ENCODE measurements at regions not wholly inside any gene's neighbourhood (a gene's known extent, or its start where the extent isn't known, plus 50 kb on each side); places are given as distances from the start of the nearest gene placed in this dataset.

DNA sequence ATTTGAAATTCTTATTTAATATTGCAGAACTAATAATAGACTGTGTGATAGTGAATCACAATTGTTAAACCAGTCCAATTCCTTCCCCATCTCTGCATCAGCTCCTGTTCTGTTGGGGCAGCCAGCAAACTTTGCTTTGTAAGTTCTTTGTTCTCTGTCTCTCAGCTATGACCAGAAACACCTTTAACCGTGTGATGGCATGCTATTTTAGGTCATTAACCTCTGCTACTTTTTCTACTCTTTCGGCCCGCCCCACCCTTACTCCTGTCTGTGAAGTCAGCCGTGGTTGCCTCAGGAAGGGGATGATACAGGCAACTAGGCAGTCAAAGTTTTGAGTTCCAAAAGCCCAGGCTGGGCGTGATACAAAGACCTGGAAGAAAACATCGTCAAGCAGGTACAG, 51.3 kb upstream of the EGFL6 start:
- H3K27ac ChIP-seq: no peak overlapping the region
- TF ChIP-seq, protein P1, sequence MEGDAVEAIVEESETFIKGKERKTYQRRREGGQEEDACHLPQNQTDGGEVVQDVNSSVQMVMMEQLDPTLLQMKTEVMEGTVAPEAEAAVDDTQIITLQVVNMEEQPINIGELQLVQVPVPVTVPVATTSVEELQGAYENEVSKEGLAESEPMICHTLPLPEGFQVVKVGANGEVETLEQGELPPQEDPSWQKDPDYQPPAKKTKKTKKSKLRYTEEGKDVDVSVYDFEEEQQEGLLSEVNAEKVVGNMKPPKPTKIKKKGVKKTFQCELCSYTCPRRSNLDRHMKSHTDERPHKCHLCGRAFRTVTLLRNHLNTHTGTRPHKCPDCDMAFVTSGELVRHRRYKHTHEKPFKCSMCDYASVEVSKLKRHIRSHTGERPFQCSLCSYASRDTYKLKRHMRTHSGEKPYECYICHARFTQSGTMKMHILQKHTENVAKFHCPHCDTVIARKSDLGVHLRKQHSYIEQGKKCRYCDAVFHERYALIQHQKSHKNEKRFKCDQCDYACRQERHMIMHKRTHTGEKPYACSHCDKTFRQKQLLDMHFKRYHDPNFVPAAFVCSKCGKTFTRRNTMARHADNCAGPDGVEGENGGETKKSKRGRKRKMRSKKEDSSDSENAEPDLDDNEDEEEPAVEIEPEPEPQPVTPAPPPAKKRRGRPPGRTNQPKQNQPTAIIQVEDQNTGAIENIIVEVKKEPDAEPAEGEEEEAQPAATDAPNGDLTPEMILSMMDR (conservative IDR thresholded peaks at IDR 0.05): no peak

DNA sequence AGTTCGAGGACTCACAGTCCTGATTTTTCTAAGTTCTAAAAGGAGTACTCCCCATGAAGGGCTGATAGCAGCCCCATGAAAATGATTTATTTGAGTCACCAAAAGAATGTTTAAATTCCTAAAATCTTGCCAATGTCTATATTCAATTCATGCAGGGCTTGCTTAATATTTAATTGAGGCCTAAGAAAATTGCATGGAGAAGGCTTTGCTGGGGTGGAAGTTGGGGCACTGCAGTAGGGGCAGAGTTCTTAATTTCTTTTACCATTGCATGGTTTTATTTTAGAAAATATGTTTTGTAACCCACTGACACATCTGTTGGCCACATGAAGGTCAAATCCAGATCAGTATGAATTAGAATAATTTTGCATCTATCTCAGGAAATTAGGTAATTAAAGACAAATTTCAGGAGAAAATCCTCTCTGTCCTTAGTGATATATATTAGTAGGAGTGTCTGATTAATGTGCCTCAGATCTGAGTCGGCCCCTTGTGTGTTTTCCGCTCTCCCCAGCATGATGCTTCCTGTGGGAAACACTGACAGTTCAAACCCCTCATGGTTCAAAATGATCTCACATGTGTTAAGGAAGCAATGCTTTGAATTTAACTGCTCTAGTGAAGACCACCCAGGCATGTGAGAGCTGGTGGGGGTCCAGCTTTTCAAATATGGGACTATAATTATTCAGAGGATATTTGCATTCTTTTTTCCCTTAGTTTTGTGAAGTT, 54.0 kb upstream of the EGFL6 start:
- TF ChIP-seq, protein P1 (conservative IDR thresholded peaks at IDR 0.05): no peak
- no peak overlapping the region for H3K27ac ChIP-seq

DNA sequence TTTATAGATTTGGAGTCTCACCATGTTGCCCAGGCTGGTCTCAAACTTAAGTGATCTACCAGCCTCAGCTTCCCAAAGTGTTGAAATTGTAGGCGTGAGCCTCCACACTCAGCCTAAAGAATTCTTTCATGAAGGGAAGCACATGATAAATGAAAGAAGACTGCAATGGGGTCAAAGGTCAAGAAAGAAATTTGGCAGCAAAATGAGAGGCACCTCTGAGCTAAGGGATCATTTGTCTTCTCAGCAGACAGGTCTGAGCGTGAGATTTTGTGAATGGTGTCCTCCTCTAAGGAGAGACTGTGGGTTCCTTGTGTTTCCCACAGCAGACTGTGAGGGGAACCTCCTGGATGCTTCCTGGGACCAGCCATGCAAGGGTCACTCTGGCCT, 57.5 kb upstream of the EGFL6 start:
- no peak overlapping the region for H3K27ac ChIP-seq
- TF ChIP-seq, protein P1 (conservative IDR thresholded peaks at IDR 0.05): no peak

DNA sequence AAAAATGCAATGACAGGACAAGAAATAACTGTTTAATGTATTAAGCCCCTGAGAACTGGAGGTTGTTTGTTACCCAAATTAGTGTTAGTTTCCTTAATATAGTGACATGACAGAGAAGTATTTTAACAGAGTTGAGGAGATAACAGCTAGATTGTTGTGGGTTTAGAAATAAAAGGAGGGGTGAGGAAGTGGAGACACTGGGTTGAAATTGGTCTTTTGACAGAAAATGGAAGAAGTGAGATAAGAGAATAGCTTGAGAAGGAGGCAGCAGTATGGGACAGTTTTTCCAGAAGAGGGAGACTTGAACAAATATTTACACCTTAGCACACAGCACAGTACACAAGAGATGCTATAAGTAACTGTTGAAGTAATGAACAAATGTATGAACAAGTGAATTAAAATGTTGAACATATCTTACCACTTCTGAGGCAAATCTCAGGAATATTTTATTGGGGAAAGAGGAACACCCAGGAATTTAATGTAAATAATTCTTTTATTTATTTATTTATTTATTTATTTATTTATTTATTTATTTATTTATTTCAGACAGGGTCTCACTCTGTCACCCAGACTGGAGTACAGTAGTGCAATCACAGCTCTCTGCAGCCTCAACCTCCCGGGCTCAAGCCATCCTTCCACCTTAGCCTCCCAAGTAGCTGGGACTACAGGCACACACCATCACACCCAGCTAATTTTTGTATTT, 58.0 kb upstream of the EGFL6 start:
- no peak overlapping the region for H3K27ac ChIP-seq
- TF ChIP-seq, protein P1 (conservative IDR thresholded peaks at IDR 0.05): no peak

DNA sequence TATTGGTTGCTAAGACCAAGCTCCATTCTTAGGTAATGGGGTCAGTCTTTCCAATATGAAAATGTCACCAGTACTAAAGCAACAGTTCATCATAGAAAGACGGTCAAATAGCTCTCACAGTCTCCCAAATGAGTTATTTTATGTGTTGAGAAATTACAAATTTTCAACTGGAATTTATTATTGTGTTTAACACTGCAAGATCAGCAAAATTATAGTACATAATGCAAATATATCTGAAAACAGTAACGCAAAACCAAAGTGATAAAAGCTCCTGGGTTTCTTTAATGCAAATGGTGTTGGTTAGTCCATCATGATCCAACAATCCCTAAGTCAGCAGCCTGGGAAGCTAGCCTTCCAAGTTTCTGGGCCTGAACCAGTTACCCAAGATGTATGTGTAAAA, 61.5 kb upstream of the EGFL6 start:
- no peak overlapping the region for H3K27ac ChIP-seq
- TF ChIP-seq, protein P1 (conservative IDR thresholded peaks at IDR 0.05): no peak

DNA sequence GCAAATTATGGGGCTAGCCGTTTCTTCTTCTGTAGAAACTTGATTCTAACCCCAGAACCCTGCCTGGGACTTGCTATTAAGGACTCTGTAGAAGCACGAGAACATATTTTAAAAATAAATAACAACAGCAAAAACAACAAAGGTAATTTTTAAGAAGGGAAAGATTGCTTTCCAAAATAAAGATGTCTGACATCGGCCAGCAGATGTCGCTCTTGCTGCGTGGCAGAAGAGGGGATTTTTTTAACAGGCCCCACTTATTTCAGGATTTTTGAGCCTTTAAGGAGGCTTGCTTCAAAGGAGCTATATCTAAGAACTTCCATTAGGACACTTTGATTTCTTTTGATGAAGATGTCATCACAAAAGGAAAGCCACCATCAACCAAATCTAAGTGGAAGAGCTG, 62.8 kb upstream of the EGFL6 start:
- H3K27ac ChIP-seq: no peak overlapping the region
- TF ChIP-seq, protein P1 (conservative IDR thresholded peaks at IDR 0.05): peak; percentile 82

DNA sequence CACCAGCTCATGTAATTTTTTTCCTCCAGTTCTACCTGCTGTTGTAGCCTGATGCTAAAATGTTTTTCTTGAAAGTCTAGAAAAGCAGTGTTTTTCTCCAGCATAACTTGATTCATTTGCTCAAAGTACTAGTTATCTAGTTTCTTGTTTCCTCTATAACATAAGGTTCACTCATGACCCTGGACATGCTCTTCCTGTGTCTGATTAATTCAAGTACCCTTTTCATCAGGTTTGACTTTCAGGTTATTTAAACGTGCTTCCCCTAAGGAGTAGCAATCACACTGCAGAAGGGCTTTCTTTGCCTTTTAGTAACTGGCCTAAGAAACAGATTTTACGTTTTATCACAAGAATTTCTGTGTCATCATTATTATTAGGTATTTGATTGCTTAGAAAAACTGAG, 66.8 kb upstream of the EGFL6 start:
- TF ChIP-seq, protein P1 (conservative IDR thresholded peaks at IDR 0.05): no peak
- no peak overlapping the region for H3K27ac ChIP-seq

All from VCaP (cell line).